ENCODE measurements at regions not wholly inside any gene's neighbourhood (a gene's known extent, or its start where the extent isn't known, plus 50 kb on each side); places are given as distances from the start of the nearest gene placed in this dataset.

DNA sequence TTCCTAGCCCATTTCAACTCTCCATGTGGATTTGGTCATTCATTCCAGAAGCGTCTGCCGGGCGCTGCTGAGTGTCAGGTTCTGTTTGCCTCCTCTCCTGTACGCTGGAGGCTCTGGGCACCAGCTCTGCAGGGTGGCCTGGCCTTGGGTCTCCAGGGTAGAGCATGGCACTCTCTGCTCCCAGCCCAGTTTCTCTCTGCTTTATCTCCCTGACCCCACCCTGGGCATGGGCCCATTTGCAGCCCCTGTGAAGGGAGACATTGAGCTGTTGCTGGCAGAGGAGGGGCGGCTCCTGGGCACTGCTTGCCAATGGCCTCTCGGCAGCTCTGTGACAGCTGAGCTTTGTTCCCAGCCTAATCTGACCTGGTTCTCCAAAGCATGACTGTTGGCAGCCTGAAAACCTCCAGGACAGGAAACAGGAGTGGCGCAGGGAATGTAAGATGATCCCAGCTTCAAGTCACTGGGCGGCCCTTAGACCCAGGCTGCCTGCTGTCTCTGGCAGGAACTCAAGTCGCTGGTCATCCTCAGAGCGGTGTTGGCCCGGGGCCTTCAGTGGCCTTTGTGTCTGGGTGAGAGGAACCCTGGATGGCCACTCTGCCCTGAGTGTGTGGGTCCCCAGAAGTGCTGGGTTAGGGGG, 146.8 kb downstream of the SEC14L1 start (continued):
- TF ChIP-seq, protein P1, sequence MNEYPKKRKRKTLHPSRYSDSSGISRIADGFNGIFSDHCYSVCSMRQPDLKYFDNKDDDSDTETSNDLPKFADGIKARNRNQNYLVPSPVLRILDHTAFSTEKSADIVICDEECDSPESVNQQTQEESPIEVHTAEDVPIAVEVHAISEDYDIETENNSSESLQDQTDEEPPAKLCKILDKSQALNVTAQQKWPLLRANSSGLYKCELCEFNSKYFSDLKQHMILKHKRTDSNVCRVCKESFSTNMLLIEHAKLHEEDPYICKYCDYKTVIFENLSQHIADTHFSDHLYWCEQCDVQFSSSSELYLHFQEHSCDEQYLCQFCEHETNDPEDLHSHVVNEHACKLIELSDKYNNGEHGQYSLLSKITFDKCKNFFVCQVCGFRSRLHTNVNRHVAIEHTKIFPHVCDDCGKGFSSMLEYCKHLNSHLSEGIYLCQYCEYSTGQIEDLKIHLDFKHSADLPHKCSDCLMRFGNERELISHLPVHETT (CRISPR knock-in tag; conservative IDR thresholded peaks at IDR 0.05): 0 out of 2 replicates have a peak, but pooled peaks have one; percentile 26
- TF ChIP-seq SP2 (CRISPR knock-in tag; IDR thresholded peaks at IDR 0.05) (peak; percentile 19; the same call in 1 of the 2 replicates), ATAD3A (CRISPR knock-in tag; IDR thresholded peaks at IDR 0.05) (no peak), GTF2F1 (IDR thresholded peaks at IDR 0.05; ENCODE audit: low read length) (no peak), THAP11 (CRISPR knock-in tag; IDR thresholded peaks at IDR 0.05) (0 out of 2 replicates have a peak, but pooled peaks have one; percentile 33), IRF2 (CRISPR knock-in tag; IDR thresholded peaks at IDR 0.05) (peak; percentile 18; the same call in 1 of the 2 replicates), ZNF598 (CRISPR knock-in tag; IDR thresholded peaks at IDR 0.05; ENCODE audit: borderline replicate concordance) (peak; percentile 65; the same call in 1 of the 2 replicates), MED1 (CRISPR knock-in tag; IDR thresholded peaks at IDR 0.05) (peak; percentile 54), TGIF2 (CRISPR knock-in tag; IDR thresholded peaks at IDR 0.05) (peak; percentile 13; the same call in 1 of the 2 replicates), ZNF749 (CRISPR knock-in tag; IDR thresholded peaks at IDR 0.05; ENCODE audit: borderline replicate concordance) (0 out of 2 replicates have a peak, but pooled peaks have one; percentile 46), ATF7-NPFF (CRISPR knock-in tag; IDR thresholded peaks at IDR 0.05; ENCODE audit: low read depth) (0 out of 2 replicates have a peak, but pooled peaks have one; percentile 14), ZFP1 (CRISPR knock-in tag; IDR thresholded peaks at IDR 0.05) (no peak), ZNF382 (CRISPR knock-in tag; IDR thresholded peaks at IDR 0.05; ENCODE audit: borderline replicate concordance) (no peak), SP1 (IDR thresholded peaks at IDR 0.05) (no peak), SP1 (CRISPR knock-in tag; IDR thresholded peaks at IDR 0.05) (0 out of 2 replicates have a peak, but pooled peaks have one; percentile 23), ZBTB38 (CRISPR knock-in tag; IDR thresholded peaks at IDR 0.05) (peak; percentile 42; the same call in 1 of the 2 replicates), ZNF619 (CRISPR knock-in tag; IDR thresholded peaks at IDR 0.05) (no peak), HNRNPL (IDR thresholded peaks at IDR 0.05; ENCODE audit: low read depth, low read length) (peak; percentile 96), KLF12 (CRISPR knock-in tag; IDR thresholded peaks at IDR 0.05; ENCODE audit: borderline replicate concordance) (no peak)
- TF ChIP-seq, protein P2, sequence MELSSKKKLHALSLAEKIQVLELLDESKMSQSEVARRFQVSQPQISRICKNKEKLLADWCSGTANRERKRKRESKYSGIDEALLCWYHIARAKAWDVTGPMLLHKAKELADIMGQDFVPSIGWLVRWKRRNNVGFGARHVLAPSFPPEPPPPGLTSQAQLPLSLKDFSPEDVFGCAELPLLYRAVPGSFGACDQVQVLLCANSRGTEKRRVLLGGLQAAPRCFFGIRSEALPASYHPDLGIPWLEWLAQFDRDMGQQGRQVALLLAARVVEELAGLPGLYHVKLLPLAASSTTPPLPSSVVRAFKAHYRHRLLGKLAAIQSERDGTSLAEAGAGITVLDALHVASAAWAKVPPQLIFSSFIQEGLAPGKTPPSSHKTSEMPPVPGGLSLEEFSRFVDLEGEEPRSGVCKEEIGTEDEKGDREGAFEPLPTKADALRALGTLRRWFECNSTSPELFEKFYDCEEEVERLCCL (CRISPR knock-in tag; IDR thresholded peaks at IDR 0.05; ENCODE audit: borderline replicate concordance): 0 out of 2 replicates have a peak, but pooled peaks have one; percentile 70
- TF ChIP-seq, protein P3, sequence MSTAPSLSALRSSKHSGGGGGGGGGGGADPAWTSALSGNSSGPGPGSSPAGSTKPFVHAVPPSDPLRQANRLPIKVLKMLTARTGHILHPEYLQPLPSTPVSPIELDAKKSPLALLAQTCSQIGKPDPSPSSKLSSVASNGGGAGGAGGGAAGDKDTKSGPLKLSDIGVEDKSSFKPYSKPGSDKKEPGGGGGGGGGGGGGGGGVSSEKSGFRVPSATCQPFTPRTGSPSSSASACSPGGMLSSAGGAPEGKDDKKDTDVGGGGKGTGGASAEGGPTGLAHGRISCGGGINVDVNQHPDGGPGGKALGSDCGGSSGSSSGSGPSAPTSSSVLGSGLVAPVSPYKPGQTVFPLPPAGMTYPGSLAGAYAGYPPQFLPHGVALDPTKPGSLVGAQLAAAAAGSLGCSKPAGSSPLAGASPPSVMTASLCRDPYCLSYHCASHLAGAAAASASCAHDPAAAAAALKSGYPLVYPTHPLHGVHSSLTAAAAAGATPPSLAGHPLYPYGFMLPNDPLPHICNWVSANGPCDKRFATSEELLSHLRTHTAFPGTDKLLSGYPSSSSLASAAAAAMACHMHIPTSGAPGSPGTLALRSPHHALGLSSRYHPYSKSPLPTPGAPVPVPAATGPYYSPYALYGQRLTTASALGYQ (CRISPR knock-in tag; IDR thresholded peaks at IDR 0.05): peak; percentile 42; the same call in 1 of the 2 replicates
- TF ChIP-seq, protein P4, sequence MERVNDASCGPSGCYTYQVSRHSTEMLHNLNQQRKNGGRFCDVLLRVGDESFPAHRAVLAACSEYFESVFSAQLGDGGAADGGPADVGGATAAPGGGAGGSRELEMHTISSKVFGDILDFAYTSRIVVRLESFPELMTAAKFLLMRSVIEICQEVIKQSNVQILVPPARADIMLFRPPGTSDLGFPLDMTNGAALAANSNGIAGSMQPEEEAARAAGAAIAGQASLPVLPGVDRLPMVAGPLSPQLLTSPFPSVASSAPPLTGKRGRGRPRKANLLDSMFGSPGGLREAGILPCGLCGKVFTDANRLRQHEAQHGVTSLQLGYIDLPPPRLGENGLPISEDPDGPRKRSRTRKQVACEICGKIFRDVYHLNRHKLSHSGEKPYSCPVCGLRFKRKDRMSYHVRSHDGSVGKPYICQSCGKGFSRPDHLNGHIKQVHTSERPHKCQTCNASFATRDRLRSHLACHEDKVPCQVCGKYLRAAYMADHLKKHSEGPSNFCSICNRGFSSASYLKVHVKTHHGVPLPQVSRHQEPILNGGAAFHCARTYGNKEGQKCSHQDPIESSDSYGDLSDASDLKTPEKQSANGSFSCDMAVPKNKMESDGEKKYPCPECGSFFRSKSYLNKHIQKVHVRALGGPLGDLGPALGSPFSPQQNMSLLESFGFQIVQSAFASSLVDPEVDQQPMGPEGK (CRISPR knock-in tag; IDR thresholded peaks at IDR 0.05): peak; percentile 50; the same call in 1 of the 2 replicates
- TF ChIP-seq, protein P5, sequence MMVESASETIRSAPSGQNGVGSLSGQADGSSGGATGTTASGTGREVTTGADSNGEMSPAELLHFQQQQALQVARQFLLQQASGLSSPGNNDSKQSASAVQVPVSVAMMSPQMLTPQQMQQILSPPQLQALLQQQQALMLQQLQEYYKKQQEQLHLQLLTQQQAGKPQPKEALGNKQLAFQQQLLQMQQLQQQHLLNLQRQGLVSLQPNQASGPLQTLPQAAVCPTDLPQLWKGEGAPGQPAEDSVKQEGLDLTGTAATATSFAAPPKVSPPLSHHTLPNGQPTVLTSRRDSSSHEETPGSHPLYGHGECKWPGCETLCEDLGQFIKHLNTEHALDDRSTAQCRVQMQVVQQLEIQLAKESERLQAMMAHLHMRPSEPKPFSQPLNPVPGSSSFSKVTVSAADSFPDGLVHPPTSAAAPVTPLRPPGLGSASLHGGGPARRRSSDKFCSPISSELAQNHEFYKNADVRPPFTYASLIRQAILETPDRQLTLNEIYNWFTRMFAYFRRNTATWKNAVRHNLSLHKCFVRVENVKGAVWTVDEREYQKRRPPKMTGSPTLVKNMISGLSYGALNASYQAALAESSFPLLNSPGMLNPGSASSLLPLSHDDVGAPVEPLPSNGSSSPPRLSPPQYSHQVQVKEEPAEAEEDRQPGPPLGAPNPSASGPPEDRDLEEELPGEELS (CRISPR knock-in tag; IDR thresholded peaks at IDR 0.05): peak; percentile 51; the same call in 1 of the 2 replicates

All from HepG2 (cell line).